HepG2 (cell line): ENCODE measurements at regions not wholly inside any gene's neighbourhood (a gene's known extent, or its start where the extent isn't known, plus 50 kb on each side); places are given as distances from the start of the nearest gene placed in this dataset.

Source experiments
- BATF2 ChIP-seq: sonication (generic); formaldehyde crosslinking; IDR thresholded peaks from 2 replicates; pipeline ENCODE4 v1.8.0; 2022; ENCODE audit warnings: mild to moderate bottlenecking, missing genetic modification reagents, moderate library complexity
- EHMT2 ChIP-seq: fragments of 200-600 bp; sonication (generic); IDR thresholded peaks from 2 replicates; pipeline ENCODE4 v1.7.0; 2017; ENCODE audit warnings: antibody characterized with exemption, low read depth, low read length, borderline replicate concordance
- RFXAP ChIP-seq: sonication (generic); formaldehyde crosslinking; IDR thresholded peaks from 2 replicates; pipeline ENCODE4 v1.4.0; 2020; ENCODE audit warnings: missing genetic modification reagents, borderline replicate concordance
- TARDBP ChIP-seq: sonication (generic); formaldehyde crosslinking; IDR thresholded peaks from 2 replicates; pipeline ENCODE4 v1.8.0; 2022; ENCODE audit warnings: mild to moderate bottlenecking, missing genetic modification reagents
- XBP1 ChIP-seq: sonication (generic); formaldehyde crosslinking; IDR thresholded peaks from 2 replicates; pipeline ENCODE4 v1.5.0; 2020; ENCODE audit warnings: missing genetic modification reagents
- ZBTB3 ChIP-seq: sonication (generic); formaldehyde crosslinking; IDR thresholded peaks from 2 replicates; pipeline ENCODE4 v1.4.0; 2020; ENCODE audit warnings: low read depth, mild to moderate bottlenecking, moderate library complexity, missing genetic modification reagents, borderline replicate concordance
- ZNF142 ChIP-seq: sonication (generic); formaldehyde crosslinking; IDR thresholded peaks from 2 replicates; pipeline ENCODE4 v1.4.0; 2020; ENCODE audit warnings: missing genetic modification reagents

GRCh38 chr1:38267037-38268036 lies 220.7 kb upstream of the POU3F1 start (continued):
- TF ChIP-seq ZNF142 (CRISPR knock-in tag) (no peak), TARDBP (CRISPR knock-in tag) (no peak), BATF2 (no peak), EHMT2 (no peak), RFXAP (CRISPR knock-in tag) (no peak), ZBTB3 (no peak), XBP1 (CRISPR knock-in tag) (no peak)
